ENCODE measurements at regions not wholly inside any gene's neighbourhood (a gene's known extent, or its start where the extent isn't known, plus 50 kb on each side); places are given as distances from the start of the nearest gene placed in this dataset.

GRCh38 chrX:39843318-39843717, 254.4 kb downstream of the BCOR start:
- no peak for DNase-seq

- no peak for DNase-seq
Measured at GRCh38 chrX:39845233-39845632, 252.5 kb downstream of the BCOR start.

GRCh38 chrX:39846460-39846859, 251.3 kb downstream of the BCOR start:
- no peak for DNase-seq

- no peak for DNase-seq
Measured at GRCh38 chrX:39848243-39848642, 249.5 kb downstream of the BCOR start.

- no peak for DNase-seq
Measured at GRCh38 chrX:39848900-39849299, 248.9 kb downstream of the BCOR start.

- DNase-seq = no peak
Measured at GRCh38 chrX:39850209-39850608, 247.5 kb downstream of the BCOR start.

GRCh38 chrX:39850630-39851152, 247.1 kb downstream of the BCOR start:
- DNase-seq = peak; percentile 22

GRCh38 chrX:39851745-39852455, 245.9 kb downstream of the BCOR start:
- DNase-seq = no peak

GRCh38 chrX:39852491-39852890, 245.3 kb downstream of the BCOR start:
- DNase-seq = no peak

- DNase-seq = no peak
Measured at GRCh38 chrX:39853417-39854030, 244.2 kb downstream of the BCOR start.

- peak; percentile 83 for DNase-seq
Measured at GRCh38 chrX:39854772-39855747, 242.7 kb downstream of the BCOR start.

GRCh38 chrX:39855748-39856129, 242.0 kb downstream of the BCOR start:
- DNase-seq = peak; percentile 20

- DNase-seq = no peak
Measured at GRCh38 chrX:39856472-39857121, 241.2 kb downstream of the BCOR start.

- no peak for DNase-seq
Measured at GRCh38 chrX:39857780-39858179, 240.0 kb downstream of the BCOR start.

GRCh38 chrX:39859991-39860861, 237.5 kb downstream of the BCOR start:
- DNase-seq = peak; percentile 52

GRCh38 chrX:39862963-39863362, 234.8 kb downstream of the BCOR start:
- no peak for DNase-seq

- no peak for DNase-seq
Measured at GRCh38 chrX:39866229-39866628, 231.5 kb downstream of the BCOR start.

- DNase-seq = peak; percentile 54
Measured at GRCh38 chrX:39869846-39870601, 227.7 kb downstream of the BCOR start.

- no peak for DNase-seq
Measured at GRCh38 chrX:39871648-39872047, 226.1 kb downstream of the BCOR start.

GRCh38 chrX:39873117-39873516, 224.6 kb downstream of the BCOR start:
- no peak for DNase-seq
